ENCODE measurements at regions not wholly inside any gene's neighbourhood (a gene's known extent, or its start where the extent isn't known, plus 50 kb on each side); places are given as distances from the start of the nearest gene placed in this dataset.

DNA sequence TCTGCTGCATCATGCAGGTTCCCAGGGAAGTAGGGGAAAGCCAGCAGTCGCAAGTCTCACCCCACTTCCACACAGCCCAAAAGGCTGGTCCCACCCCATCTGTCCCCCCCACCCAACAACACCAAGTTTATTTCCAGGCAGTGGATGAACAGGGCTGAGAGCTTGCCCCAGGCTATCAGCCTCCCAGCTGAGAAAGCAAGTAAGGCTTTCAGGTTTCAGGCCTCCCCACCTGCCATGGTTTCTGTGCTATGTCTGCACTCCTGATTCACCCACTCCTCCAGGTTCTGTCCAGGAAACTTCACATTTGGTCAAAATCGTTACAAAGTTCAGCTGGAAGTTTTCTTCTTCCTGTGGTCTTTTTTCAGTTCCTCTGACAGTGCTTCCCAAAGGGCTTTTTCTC is 97.5 kb upstream of the HS3ST3A1 start:
- Histone ChIP-seq H3K9me3 (peaks cover 0 to 19% (median 0%) of the 10 kb centered on the region in 3 donors), H3K27ac (no peak overlapping the region), H3K27me3 (no peaks in the 10 kb centered on the region), H3K4me1 (no peaks in the 10 kb centered on the region), H3K36me3 (no peaks in the 10 kb centered on the region), H3K4me3 (no peak overlapping the region)
- WGBS, 2 donors (ENCODE audit: low coverage in 1 of 2), result 57 to 80% methylated on average over 1 of the region's 2 CpGs
- TF ChIP-seq POLR2A (IDR thresholded peaks at IDR 0.05) (no peak), EP300 (IDR thresholded peaks at IDR 0.05) (no peak), POLR2AphosphoS5 (IDR thresholded peaks at IDR 0.05) (no peak)
- TF ChIP-seq, protein P1, sequence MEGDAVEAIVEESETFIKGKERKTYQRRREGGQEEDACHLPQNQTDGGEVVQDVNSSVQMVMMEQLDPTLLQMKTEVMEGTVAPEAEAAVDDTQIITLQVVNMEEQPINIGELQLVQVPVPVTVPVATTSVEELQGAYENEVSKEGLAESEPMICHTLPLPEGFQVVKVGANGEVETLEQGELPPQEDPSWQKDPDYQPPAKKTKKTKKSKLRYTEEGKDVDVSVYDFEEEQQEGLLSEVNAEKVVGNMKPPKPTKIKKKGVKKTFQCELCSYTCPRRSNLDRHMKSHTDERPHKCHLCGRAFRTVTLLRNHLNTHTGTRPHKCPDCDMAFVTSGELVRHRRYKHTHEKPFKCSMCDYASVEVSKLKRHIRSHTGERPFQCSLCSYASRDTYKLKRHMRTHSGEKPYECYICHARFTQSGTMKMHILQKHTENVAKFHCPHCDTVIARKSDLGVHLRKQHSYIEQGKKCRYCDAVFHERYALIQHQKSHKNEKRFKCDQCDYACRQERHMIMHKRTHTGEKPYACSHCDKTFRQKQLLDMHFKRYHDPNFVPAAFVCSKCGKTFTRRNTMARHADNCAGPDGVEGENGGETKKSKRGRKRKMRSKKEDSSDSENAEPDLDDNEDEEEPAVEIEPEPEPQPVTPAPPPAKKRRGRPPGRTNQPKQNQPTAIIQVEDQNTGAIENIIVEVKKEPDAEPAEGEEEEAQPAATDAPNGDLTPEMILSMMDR (IDR thresholded peaks at IDR 0.05), result no peak
- ATAC-seq, result no peak

GRCh38 chr17:13702266-13702665 is 100.5 kb upstream of the HS3ST3A1 start:
- Histone ChIP-seq H3K36me3 (no peaks in the 10 kb centered on the region), H3K9me3 (peaks cover 0 to 12% (median 0%) of the 10 kb centered on the region in 3 donors), H3K4me3 (no peak overlapping the region), H3K4me1 (no peaks in the 10 kb centered on the region), H3K27ac (no peak overlapping the region), H3K27me3 (no peaks in the 10 kb centered on the region)
- no peak for TF ChIP-seq POLR2A (IDR thresholded peaks at IDR 0.05)
- no peak for TF ChIP-seq POLR2AphosphoS5 (IDR thresholded peaks at IDR 0.05)
- ATAC-seq, result no peak
- 55 to 86% methylated on average over 1 of the region's 1 CpG for WGBS, 2 donors (ENCODE audit: low coverage in 1 of 2)

DNA sequence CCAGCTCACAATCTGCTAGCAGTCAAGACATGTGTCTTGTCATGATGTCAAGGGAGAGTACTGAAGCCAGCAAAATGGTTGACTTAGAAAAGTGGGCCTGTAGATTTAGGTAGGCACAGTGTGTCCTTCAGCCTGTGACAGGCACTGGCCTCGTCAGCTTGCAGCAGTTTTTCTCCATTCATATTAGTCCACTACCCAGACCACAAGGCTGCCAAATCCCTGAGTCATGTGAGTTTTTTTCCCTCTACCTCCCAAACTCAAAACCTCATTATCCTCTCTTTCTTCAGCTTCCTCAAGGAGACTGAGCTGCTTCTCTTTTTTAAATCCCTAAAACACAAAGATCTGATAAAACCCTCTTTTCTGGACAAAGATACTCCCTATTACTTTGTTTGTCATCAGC is 102.6 kb upstream of the HS3ST3A1 start:
- no peak for TF ChIP-seq EP300 (IDR thresholded peaks at IDR 0.05)
- TF ChIP-seq, protein P1 (IDR thresholded peaks at IDR 0.05), result no peak
- TF ChIP-seq POLR2A (IDR thresholded peaks at IDR 0.05), result no peak
- TF ChIP-seq POLR2AphosphoS5 (IDR thresholded peaks at IDR 0.05), result no peak
- no peaks in the 10 kb centered on the region for H3K27me3 ChIP-seq
- H3K27ac ChIP-seq, result no peak overlapping the region
- ATAC-seq, result no peak
- H3K9me3 ChIP-seq, result no peaks in the 10 kb centered on the region
- H3K4me1 ChIP-seq, result no peaks in the 10 kb centered on the region
- H3K4me3 ChIP-seq, result no peak overlapping the region
- 14% methylated on average over 1 of the region's 1 CpG; no CpG with 5 or more reads in 1 of the 2 donors for WGBS, 2 donors (ENCODE audit: low coverage in 1 of 2)
- no peaks in the 10 kb centered on the region for H3K36me3 ChIP-seq

GRCh38 chr17:13705221-13705620 is 103.5 kb upstream of the HS3ST3A1 start:
- Histone ChIP-seq H3K27ac (no peak overlapping the region), H3K27me3 (no peaks in the 10 kb centered on the region), H3K4me3 (no peak overlapping the region), H3K36me3 (no peaks in the 10 kb centered on the region), H3K4me1 (no peaks in the 10 kb centered on the region), H3K9me3 (no peaks in the 10 kb centered on the region)
- TF ChIP-seq POLR2A (IDR thresholded peaks at IDR 0.05) (no peak), POLR2AphosphoS5 (IDR thresholded peaks at IDR 0.05) (no peak), EP300 (IDR thresholded peaks at IDR 0.05) (no peak)
- TF ChIP-seq, protein P1 (IDR thresholded peaks at IDR 0.05), result no peak
- WGBS, 2 donors (ENCODE audit: low coverage in 1 of 2), result 57% methylated on average over 7 of the region's 7 CpGs
- ATAC-seq, result no peak

GRCh38 chr17:13721705-13722104 is 120.0 kb upstream of the HS3ST3A1 start:
- no peaks in the 10 kb centered on the region for H3K36me3 ChIP-seq
- WGBS, 2 donors (ENCODE audit: low coverage in 1 of 2), result 79 to 86% methylated on average over 5 of the region's 5 CpGs
- H3K4me1 ChIP-seq, result no peaks in the 10 kb centered on the region
- no peak overlapping the region for H3K4me3 ChIP-seq
- no peaks in the 10 kb centered on the region for H3K9me3 ChIP-seq
- TF ChIP-seq, protein P1 (IDR thresholded peaks at IDR 0.05), result no peak
- TF ChIP-seq POLR2A (IDR thresholded peaks at IDR 0.05) (no peak), POLR2AphosphoS5 (IDR thresholded peaks at IDR 0.05) (no peak), EP300 (IDR thresholded peaks at IDR 0.05) (no peak)
- H3K27me3 ChIP-seq, result no peaks in the 10 kb centered on the region
- no peak overlapping the region for H3K27ac ChIP-seq
- ATAC-seq, result no peak

All from gastroesophageal sphincter (tissue), 4 donors.